IMR-90 (cell line): ENCODE measurements at regions not wholly inside any gene's neighbourhood (a gene's known extent, or its start where the extent isn't known, plus 50 kb on each side); places are given as distances from the start of the nearest gene placed in this dataset.

Source experiments
- ATAC-seq: fragments of 200-7000 bp; cut with Tn5 transposase; 2 replicates; pipeline ENCODE4 v1.9.1; 2020; ENCODE audit warnings: low read depth, mild to moderate bottlenecking, moderate library complexity
- BruUV-seq: library from RNA; stranded (reverse); fragments of 400-500 nt; replicated peaks from 2 replicates; lab custom pipeline; 2021; lab: Mats Ljungman, UMichigan
- CTCF ChIA-PET: fragments of 300-600 bp; formaldehyde crosslinking; extraction: SDS; loops from one replicate; lab custom pipeline; 2021; ENCODE audit warnings: antibody characterized with exemption; lab: Yijun Ruan, JAX
- POLR2A ChIA-PET: fragments of 300-600 bp; sonication (Branson Sonifier 250); formaldehyde crosslinking; loops from one replicate; lab custom pipeline; 2022; ENCODE audit warnings: antibody characterized with exemption; ENCODE audit not compliant: unreplicated experiment; lab: Charles Lee
- DNase-seq: peaks from one replicate; pipeline ENCODE4 v3.0.0; 2013
- H2AFZ ChIP-seq: replicated peaks from 2 replicates; pipeline ENCODE3; 2013; ENCODE audit warnings: low read length, mild to moderate bottlenecking; ENCODE audit not compliant: poor library complexity
- H2AK5ac ChIP-seq: 2 replicates; pipeline ENCODE4 v1.6.1; 2013; ENCODE audit warnings: low read depth, low read length, inconsistent platforms
- H2AK9ac ChIP-seq: replicated peaks from 2 replicates; pipeline ENCODE3; 2013; ENCODE audit warnings: mild to moderate bottlenecking, low read depth, low read length, moderate library complexity; ENCODE audit not compliant: poor library complexity
- H2BK120ac ChIP-seq: 2 replicates; pipeline ENCODE4 v1.6.1; 2013; ENCODE audit warnings: low read depth, low read length, inconsistent platforms
- H2BK15ac ChIP-seq: 3 replicates; pipeline ENCODE4 v1.6.1; 2013; ENCODE audit warnings: low read depth, low read length, inconsistent platforms
- H2BK20ac ChIP-seq: 2 replicates; pipeline ENCODE4 v1.6.1; 2013; ENCODE audit warnings: low read depth, mild to moderate bottlenecking, inconsistent platforms, low read length, moderate library complexity
- H2BK5ac ChIP-seq: 2 replicates; pipeline ENCODE4 v1.6.1; 2013; ENCODE audit warnings: mild to moderate bottlenecking, low read depth, low read length, inconsistent platforms; ENCODE audit not compliant: poor library complexity, severe bottlenecking
- H3K14ac ChIP-seq: replicated peaks from 2 replicates; pipeline ENCODE4 v1.6.1; 2013; ENCODE audit warnings: low read depth, low read length, inconsistent platforms
- H3K18ac ChIP-seq: 2 replicates; pipeline ENCODE4 v1.6.1; 2013; ENCODE audit warnings: low read depth, low read length, control low read depth
- H3K23ac ChIP-seq: 2 replicates; pipeline ENCODE4 v1.6.1; 2013; ENCODE audit warnings: low read depth, low read length, inconsistent platforms
- H3K27ac ChIP-seq: 2 replicates; pipeline ENCODE4 v1.5.1; 2013; ENCODE audit warnings: mild to moderate bottlenecking, control low read depth, low read length; ENCODE audit not compliant: insufficient read depth
- H3K27me3 ChIP-seq: 2 replicates; pipeline ENCODE4 v1.6.1; 2013; ENCODE audit warnings: low read length; ENCODE audit not compliant: control insufficient read depth, insufficient read depth
- H3K36me3 ChIP-seq: 2 replicates; pipeline ENCODE4 v1.6.1; 2013; ENCODE audit warnings: low read length, mixed read lengths; ENCODE audit not compliant: control insufficient read depth, insufficient read depth
- H3K4ac ChIP-seq: 2 replicates; pipeline ENCODE4 v1.6.1; 2013; ENCODE audit warnings: low read depth, low read length, inconsistent platforms
- H3K4me1 ChIP-seq: 2 replicates; pipeline ENCODE4 v1.6.1; 2013; ENCODE audit warnings: low read length, mixed read lengths; ENCODE audit not compliant: control insufficient read depth, insufficient read depth
- H3K4me2 ChIP-seq: 2 replicates; pipeline ENCODE4 v1.6.1; 2013; ENCODE audit warnings: low read depth, mild to moderate bottlenecking, control low read depth, low read length, moderate library complexity
- H3K4me3 ChIP-seq: 2 replicates; pipeline ENCODE4 v1.5.1; 2013; ENCODE audit warnings: low read depth, mild to moderate bottlenecking, control low read depth, low read length, moderate library complexity; ENCODE audit not compliant: insufficient read depth
- H3K56ac ChIP-seq: 2 replicates; pipeline ENCODE4 v1.6.1; 2013; ENCODE audit warnings: low read length, inconsistent platforms; ENCODE audit not compliant: insufficient read depth; ENCODE audit errors: extremely low read depth
- H3K79me1 ChIP-seq, 2 experiments: 2 replicates each; pipeline ENCODE4 v1.6.1; 2013; ENCODE audit warnings: low read length in 2 of 2, inconsistent platforms in 1 of 2, low read depth in 1 of 2
- H3K9ac ChIP-seq: 2 replicates; pipeline ENCODE4 v1.6.1; 2013; ENCODE audit warnings: low read depth, low read length, control low read depth
- H3K9me1 ChIP-seq: 2 replicates; pipeline ENCODE4 v1.6.1; 2013; ENCODE audit warnings: low read length, inconsistent platforms; ENCODE audit not compliant: insufficient read depth
- H3K9me3 ChIP-seq: 2 replicates; pipeline ENCODE4 v1.6.1; 2013; ENCODE audit warnings: low read length; ENCODE audit not compliant: control insufficient read depth, insufficient read depth
- H4K20me1 ChIP-seq: 2 replicates; pipeline ENCODE4 v1.6.1; 2013; ENCODE audit warnings: low read length, inconsistent platforms; ENCODE audit not compliant: insufficient read depth
- H4K5ac ChIP-seq: 2 replicates; pipeline ENCODE4 v1.6.1; 2013; ENCODE audit warnings: mild to moderate bottlenecking, low read depth, low read length, control low read depth
- H4K8ac ChIP-seq, 2 experiments: 2 replicates each; pipeline ENCODE4 v1.6.1; 2013; ENCODE audit warnings: low read depth in 2 of 2, low read length in 2 of 2, control low read depth in 1 of 2, inconsistent platforms in 1 of 2
- H4K91ac ChIP-seq: 2 replicates; pipeline ENCODE4 v1.6.1; 2013; ENCODE audit warnings: low read depth, low read length, inconsistent platforms; ENCODE audit not compliant: insufficient read depth
- BHLHE40 ChIP-seq: fragments of 150-350 bp; IDR thresholded peaks from 2 replicates; pipeline ENCODE4 v1.6.1; 2016; ENCODE audit warnings: mild to moderate bottlenecking, low read depth, low read length
- CEBPB ChIP-seq: IDR thresholded peaks from 2 replicates; pipeline ENCODE4 v1.6.1; 2012; ENCODE audit warnings: low read depth, low read length, improper control_type of control experiment
- CHD1 ChIP-seq: IDR thresholded peaks from 2 replicates; pipeline ENCODE4 v1.6.1; 2012; ENCODE audit warnings: low read depth, low read length, improper control_type of control experiment
- SMC3 ChIP-seq: fragments of 150-350 bp; IDR thresholded peaks from 2 replicates; pipeline ENCODE4 v1.6.1; 2016; ENCODE audit warnings: low read depth, mild to moderate bottlenecking, antibody characterized with exemption, low read length, moderate library complexity
- WGBS, 2 experiments: methylation state at CpG; one replicate each; pipeline versions ENCODE4 v1.1.5 to v1.1.7; 2013; ENCODE audit warnings: missing lambda C conversion rate in 2 of 2; ENCODE audit not compliant: insufficient read length in 1 of 2; ENCODE audit errors: extremely low coverage in 2 of 2; 5-methylcytosine and 5-hydroxymethylcytosine counted together
- dilution Hi-C: fragments of 300-500 bp; cut with HindIII; formaldehyde crosslinking; loops from one replicate; pipeline ENCODE4 v1.14.3; 2018; ENCODE audit warnings: low sequenced_read_pairs; ENCODE audit not compliant: unreplicated experiment
- in situ Hi-C: fragments of 300-500 bp; cut with MboI; formaldehyde crosslinking; loops from 3 replicates; pipeline ENCODE4 v1.14.3; 2019; ENCODE audit warnings: low sequenced_read_pairs, inconsistent platforms, mixed read lengths
- intact Hi-C: fragments of 100-400 bp; cut with micrococcal nuclease; formaldehyde crosslinking; loops from 2 replicates; pipeline ENCODE4 v1.10.0; 2022

- H4K8ac ChIP-seq, result no peak overlapping the region
- H3K9ac ChIP-seq, result no peak overlapping the region
- ChIA-PET POLR2A (no interaction called here), CTCF (interaction anchor here (1.0 kb wide), 1 partner anchor 12 kb away, joined by 3 read pairs; no protein-coding TSS in a partner anchor)
- dilution Hi-C loops, result no loop called here
- peak overlapping the region; percentile 81 for H2AFZ ChIP-seq
- H2AK5ac ChIP-seq, result no peak overlapping the region
- peak; percentile 6 for DNase-seq
- no TSS peak for BruUV-seq
- H2BK5ac ChIP-seq, result no peak overlapping the region
- H2BK20ac ChIP-seq, result no peak overlapping the region
- H2BK120ac ChIP-seq, result no peak overlapping the region
- H3K27me3 ChIP-seq, result no peaks in the 10 kb centered on the region
- no peak overlapping the region for H3K18ac ChIP-seq
- H3K4me3 ChIP-seq, result no peak overlapping the region
- no peak overlapping the region for H4K5ac ChIP-seq
- no peak; the same call in 1 of the 2 replicates for ATAC-seq
- in situ Hi-C loops, result no loop called here
- WGBS, 2 experiments, result 47% methylated on average over 2 of the region's 9 CpGs; no CpG with 5 or more reads in 1 of the 2 experiments
- no peaks in the 10 kb centered on the region for H3K36me3 ChIP-seq
- H3K56ac ChIP-seq, result no peak overlapping the region
- H3K9me3 ChIP-seq, result no peaks in the 10 kb centered on the region
- H2AK9ac ChIP-seq, result no peak overlapping the region
- TF ChIP-seq CHD1, result no peak
- TF ChIP-seq SMC3, result no peak
- TF ChIP-seq BHLHE40, result no peak
- TF ChIP-seq CEBPB, result peak; percentile 49; the same call in 1 of the 2 replicates
- intact Hi-C loops, result no loop called here
- H3K4ac ChIP-seq, result no peak overlapping the region
- H2BK15ac ChIP-seq, result no peak overlapping the region
- no peak overlapping the region for H4K91ac ChIP-seq
- H3K9me1 ChIP-seq, result no peaks in the 10 kb centered on the region; the same call in 1 of the 2 replicates
- H3K14ac ChIP-seq, result no peak overlapping the region
- no peaks in the 10 kb centered on the region for H4K20me1 ChIP-seq
- H3K23ac ChIP-seq, result no peak overlapping the region
- no peak overlapping the region for H3K4me2 ChIP-seq
- no peak overlapping the region for H3K27ac ChIP-seq
- no peaks in the 10 kb centered on the region; the same call in 1 of the 2 replicates for H3K4me1 ChIP-seq
- no peaks in the 10 kb centered on the region for H3K79me1 ChIP-seq
Measured at GRCh38 chr15:95174301-95175259, 943.2 kb downstream of the MCTP2 start.
